ENCODE measurements at regions not wholly inside any gene's neighbourhood (a gene's known extent, or its start where the extent isn't known, plus 50 kb on each side); places are given as distances from the start of the nearest gene placed in this dataset.

GRCh38 chr11:87437844-87438223 lies 400.1 kb downstream of the TMEM135 start:
- TF ChIP-seq ZFP3 (CRISPR knock-in tag; IDR thresholded peaks at IDR 0.05), result no peak
- TF ChIP-seq ESRRG (CRISPR knock-in tag; IDR thresholded peaks at IDR 0.05), result no peak
- TF ChIP-seq ZNF565 (CRISPR knock-in tag; conservative IDR thresholded peaks at IDR 0.05; ENCODE audit: low read depth), result no peak
- TF ChIP-seq SNAI2 (CRISPR knock-in tag; IDR thresholded peaks at IDR 0.05), result no peak
- TF ChIP-seq, protein P1, sequence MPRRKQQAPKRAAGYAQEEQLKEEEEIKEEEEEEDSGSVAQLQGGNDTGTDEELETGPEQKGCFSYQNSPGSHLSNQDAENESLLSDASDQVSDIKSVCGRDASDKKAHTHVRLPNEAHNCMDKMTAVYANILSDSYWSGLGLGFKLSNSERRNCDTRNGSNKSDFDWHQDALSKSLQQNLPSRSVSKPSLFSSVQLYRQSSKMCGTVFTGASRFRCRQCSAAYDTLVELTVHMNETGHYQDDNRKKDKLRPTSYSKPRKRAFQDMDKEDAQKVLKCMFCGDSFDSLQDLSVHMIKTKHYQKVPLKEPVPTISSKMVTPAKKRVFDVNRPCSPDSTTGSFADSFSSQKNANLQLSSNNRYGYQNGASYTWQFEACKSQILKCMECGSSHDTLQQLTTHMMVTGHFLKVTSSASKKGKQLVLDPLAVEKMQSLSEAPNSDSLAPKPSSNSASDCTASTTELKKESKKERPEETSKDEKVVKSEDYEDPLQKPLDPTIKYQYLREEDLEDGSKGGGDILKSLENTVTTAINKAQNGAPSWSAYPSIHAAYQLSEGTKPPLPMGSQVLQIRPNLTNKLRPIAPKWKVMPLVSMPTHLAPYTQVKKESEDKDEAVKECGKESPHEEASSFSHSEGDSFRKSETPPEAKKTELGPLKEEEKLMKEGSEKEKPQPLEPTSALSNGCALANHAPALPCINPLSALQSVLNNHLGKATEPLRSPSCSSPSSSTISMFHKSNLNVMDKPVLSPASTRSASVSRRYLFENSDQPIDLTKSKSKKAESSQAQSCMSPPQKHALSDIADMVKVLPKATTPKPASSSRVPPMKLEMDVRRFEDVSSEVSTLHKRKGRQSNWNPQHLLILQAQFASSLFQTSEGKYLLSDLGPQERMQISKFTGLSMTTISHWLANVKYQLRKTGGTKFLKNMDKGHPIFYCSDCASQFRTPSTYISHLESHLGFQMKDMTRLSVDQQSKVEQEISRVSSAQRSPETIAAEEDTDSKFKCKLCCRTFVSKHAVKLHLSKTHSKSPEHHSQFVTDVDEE (CRISPR knock-in tag; IDR thresholded peaks at IDR 0.05), result no peak
- TF ChIP-seq ISL1 (CRISPR knock-in tag; IDR thresholded peaks at IDR 0.05), result no peak
- TF ChIP-seq CREB5 (CRISPR knock-in tag; IDR thresholded peaks at IDR 0.05; ENCODE audit: low read depth), result no peak
- TF ChIP-seq, protein P2, sequence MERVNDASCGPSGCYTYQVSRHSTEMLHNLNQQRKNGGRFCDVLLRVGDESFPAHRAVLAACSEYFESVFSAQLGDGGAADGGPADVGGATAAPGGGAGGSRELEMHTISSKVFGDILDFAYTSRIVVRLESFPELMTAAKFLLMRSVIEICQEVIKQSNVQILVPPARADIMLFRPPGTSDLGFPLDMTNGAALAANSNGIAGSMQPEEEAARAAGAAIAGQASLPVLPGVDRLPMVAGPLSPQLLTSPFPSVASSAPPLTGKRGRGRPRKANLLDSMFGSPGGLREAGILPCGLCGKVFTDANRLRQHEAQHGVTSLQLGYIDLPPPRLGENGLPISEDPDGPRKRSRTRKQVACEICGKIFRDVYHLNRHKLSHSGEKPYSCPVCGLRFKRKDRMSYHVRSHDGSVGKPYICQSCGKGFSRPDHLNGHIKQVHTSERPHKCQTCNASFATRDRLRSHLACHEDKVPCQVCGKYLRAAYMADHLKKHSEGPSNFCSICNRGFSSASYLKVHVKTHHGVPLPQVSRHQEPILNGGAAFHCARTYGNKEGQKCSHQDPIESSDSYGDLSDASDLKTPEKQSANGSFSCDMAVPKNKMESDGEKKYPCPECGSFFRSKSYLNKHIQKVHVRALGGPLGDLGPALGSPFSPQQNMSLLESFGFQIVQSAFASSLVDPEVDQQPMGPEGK (CRISPR knock-in tag; IDR thresholded peaks at IDR 0.05; ENCODE audit: borderline replicate concordance), result no peak
- TF ChIP-seq ZNF70 (CRISPR knock-in tag; IDR thresholded peaks at IDR 0.05), result no peak
- TF ChIP-seq ZC3H10 (CRISPR knock-in tag; IDR thresholded peaks at IDR 0.05), result no peak
- TF ChIP-seq ZNF8 (CRISPR knock-in tag; IDR thresholded peaks at IDR 0.05), result no peak
- no peak for TF ChIP-seq BACH2 (CRISPR knock-in tag; IDR thresholded peaks at IDR 0.05; ENCODE audit: borderline replicate concordance)
